Panc1 (cell line): ENCODE measurements at regions not wholly inside any gene's neighbourhood (a gene's known extent, or its start where the extent isn't known, plus 50 kb on each side); places are given as distances from the start of the nearest gene placed in this dataset.

Source experiments
- ATAC-seq: fragments of 200-7000 bp; cut with Tn5 transposase; 2 replicates; pipeline ENCODE4 v1.9.1; 2020; ENCODE audit warnings: mild to moderate bottlenecking, moderate library complexity
- BruUV-seq: library from RNA; stranded (reverse); fragments of 400-500 nt; replicated peaks from 2 replicates; lab custom pipeline; 2021; lab: Mats Ljungman, UMichigan
- CTCF ChIA-PET: fragments of 300-600 bp; sonication (Branson Sonifier 250); formaldehyde crosslinking; loops from one replicate; lab custom pipeline; 2022; ENCODE audit warnings: antibody characterized with exemption; lab: Charles Lee
- POLR2A ChIA-PET: fragments of 300-600 bp; sonication (Branson Sonifier 250); formaldehyde crosslinking; loops from one replicate; lab custom pipeline; 2022; ENCODE audit warnings: antibody characterized with exemption; lab: Charles Lee
- DNase-seq: peaks from one replicate; pipeline ENCODE4 v3.0.0-alpha.2; 2010; ENCODE audit warnings: low read depth, low spot score
- H3K27ac ChIP-seq: 2 replicates; pipeline ENCODE4 v1.5.1; 2011; ENCODE audit warnings: mild to moderate bottlenecking, low read length, inconsistent platforms
- H3K27me3 ChIP-seq: fragments of 200-500 bp; sonication (Bioruptor generic); 2 replicates; pipeline ENCODE4 v1.6.0; 2014; ENCODE audit warnings: low read length, inconsistent platforms; ENCODE audit not compliant: control insufficient read depth, insufficient read depth
- H3K36me3 ChIP-seq: fragments of 200-500 bp; sonication (Bioruptor generic); 2 replicates; pipeline ENCODE4 v1.5.1; 2014; ENCODE audit warnings: inconsistent platforms, mild to moderate bottlenecking, low read length, moderate library complexity; ENCODE audit not compliant: control insufficient read depth, insufficient read depth
- H3K4me1 ChIP-seq: 2 replicates; pipeline ENCODE4 v1.5.1; 2011; ENCODE audit warnings: inconsistent platforms, mild to moderate bottlenecking, low read length, moderate library complexity; ENCODE audit not compliant: control insufficient read depth, insufficient read depth
- H3K4me3 ChIP-seq, 2 experiments: 2 replicates each; pipeline ENCODE4 v1.5.1; 2011 to 2012; ENCODE audit warnings: low read depth in 2 of 2, low read length in 2 of 2, mild to moderate bottlenecking in 2 of 2, inconsistent platforms in 1 of 2, moderate library complexity in 1 of 2
- H3K9me3 ChIP-seq: fragments of 200-500 bp; sonication (Bioruptor generic); 2 replicates; pipeline ENCODE4 v1.5.1; 2014; ENCODE audit warnings: low read depth, mild to moderate bottlenecking, inconsistent platforms, low read length, moderate library complexity; ENCODE audit not compliant: control insufficient read depth, insufficient read depth
- POLR2AphosphoS5 ChIP-seq: IDR thresholded peaks from 2 replicates; pipeline ENCODE4 v1.6.1; 2012; ENCODE audit warnings: mild to moderate bottlenecking, low read depth, low read length, moderate library complexity
- SIN3A ChIP-seq: IDR thresholded peaks from 2 replicates; pipeline ENCODE4 v1.6.1; 2012; ENCODE audit warnings: low read depth, mild to moderate bottlenecking, low read length, moderate library complexity, borderline replicate concordance; ENCODE audit not compliant: insufficient read depth
- TCF7L2 ChIP-seq: IDR thresholded peaks from 2 replicates; pipeline ENCODE4 v1.6.1; 2011; ENCODE audit warnings: mild to moderate bottlenecking, low read depth, low read length, inconsistent platforms
- in situ Hi-C: cut with HindIII; loops from 2 replicates; pipeline ENCODE4 v1.10.0; 2016; ENCODE audit warnings: low sequenced_read_pairs, low pct_unique_long_range_greater_than_20kb
- intact Hi-C: fragments of 100-400 bp; cut with micrococcal nuclease; formaldehyde crosslinking; loops from one replicate; pipeline ENCODE4 v1.10.0; 2022; ENCODE audit not compliant: unreplicated experiment
- TF ChIP-seq, protein P1 (sequence below), 2 experiments: IDR thresholded peaks; 2 replicates each; pipeline ENCODE4 v1.6.1; 2011 to 2012; ENCODE audit warnings: low read depth in 2 of 2, control low read depth in 1 of 2, low read length in 1 of 2, mild to moderate bottlenecking in 1 of 2, moderate library complexity in 1 of 2; ENCODE audit not compliant: insufficient read depth in 1 of 2
- TF ChIP-seq, protein P2 (sequence below): fragments of 450-650 bp; IDR thresholded peaks from 2 replicates; pipeline ENCODE4 v1.5.1; 2017; ENCODE audit warnings: mild to moderate bottlenecking

GRCh38 chr15:95549168-95549738 lies 781.2 kb upstream of the NR2F2 start:
- CTCF ChIA-PET = no interaction called here
- intact Hi-C loops (no loop called here), in situ Hi-C loops (no loop called here)
- Histone ChIP-seq H3K27me3 (no peaks in the 10 kb centered on the region), H3K4me1 (no peaks in the 10 kb centered on the region), H3K4me3 (no peak overlapping the region), H3K36me3 (no peaks in the 10 kb centered on the region), H3K9me3 (no peaks in the 10 kb centered on the region), H3K27ac (no peak overlapping the region)
- POLR2A ChIA-PET = no interaction called here
- no peak for TF ChIP-seq SIN3A
- no peak for TF ChIP-seq TCF7L2
- BruUV-seq = no TSS peak
- DNase-seq = no peak
- no peak for ATAC-seq

DNA sequence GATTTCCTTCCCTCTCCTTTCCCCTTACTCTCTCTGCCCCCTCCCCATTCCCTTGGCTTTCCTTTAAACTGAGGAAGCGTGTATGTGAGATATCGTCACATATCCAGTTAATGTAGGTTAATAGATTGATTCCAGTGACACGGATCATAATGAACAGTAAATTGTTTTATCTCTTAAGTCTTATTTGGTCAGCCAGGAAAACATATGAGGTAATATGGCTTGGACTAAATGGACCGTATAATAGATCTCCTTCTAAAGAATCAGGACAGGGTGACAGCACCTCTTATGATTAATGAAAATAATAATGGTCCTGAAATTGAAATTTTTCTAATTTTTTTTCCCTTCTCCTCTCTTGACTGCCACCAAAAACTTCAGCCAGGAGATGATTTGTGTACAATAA lies 779.8 kb upstream of the NR2F2 start:
- ATAC-seq = no peak
- DNase-seq = no peak
- no peaks in the 10 kb centered on the region for H3K27me3 ChIP-seq
- intact Hi-C loops (no loop called here), in situ Hi-C loops (no loop called here)
- no peaks in the 10 kb centered on the region for H3K9me3 ChIP-seq
- BruUV-seq = no TSS peak
- TF ChIP-seq SIN3A (no peak), POLR2AphosphoS5 (no peak), TCF7L2 (no peak)
- TF ChIP-seq, protein P1, sequence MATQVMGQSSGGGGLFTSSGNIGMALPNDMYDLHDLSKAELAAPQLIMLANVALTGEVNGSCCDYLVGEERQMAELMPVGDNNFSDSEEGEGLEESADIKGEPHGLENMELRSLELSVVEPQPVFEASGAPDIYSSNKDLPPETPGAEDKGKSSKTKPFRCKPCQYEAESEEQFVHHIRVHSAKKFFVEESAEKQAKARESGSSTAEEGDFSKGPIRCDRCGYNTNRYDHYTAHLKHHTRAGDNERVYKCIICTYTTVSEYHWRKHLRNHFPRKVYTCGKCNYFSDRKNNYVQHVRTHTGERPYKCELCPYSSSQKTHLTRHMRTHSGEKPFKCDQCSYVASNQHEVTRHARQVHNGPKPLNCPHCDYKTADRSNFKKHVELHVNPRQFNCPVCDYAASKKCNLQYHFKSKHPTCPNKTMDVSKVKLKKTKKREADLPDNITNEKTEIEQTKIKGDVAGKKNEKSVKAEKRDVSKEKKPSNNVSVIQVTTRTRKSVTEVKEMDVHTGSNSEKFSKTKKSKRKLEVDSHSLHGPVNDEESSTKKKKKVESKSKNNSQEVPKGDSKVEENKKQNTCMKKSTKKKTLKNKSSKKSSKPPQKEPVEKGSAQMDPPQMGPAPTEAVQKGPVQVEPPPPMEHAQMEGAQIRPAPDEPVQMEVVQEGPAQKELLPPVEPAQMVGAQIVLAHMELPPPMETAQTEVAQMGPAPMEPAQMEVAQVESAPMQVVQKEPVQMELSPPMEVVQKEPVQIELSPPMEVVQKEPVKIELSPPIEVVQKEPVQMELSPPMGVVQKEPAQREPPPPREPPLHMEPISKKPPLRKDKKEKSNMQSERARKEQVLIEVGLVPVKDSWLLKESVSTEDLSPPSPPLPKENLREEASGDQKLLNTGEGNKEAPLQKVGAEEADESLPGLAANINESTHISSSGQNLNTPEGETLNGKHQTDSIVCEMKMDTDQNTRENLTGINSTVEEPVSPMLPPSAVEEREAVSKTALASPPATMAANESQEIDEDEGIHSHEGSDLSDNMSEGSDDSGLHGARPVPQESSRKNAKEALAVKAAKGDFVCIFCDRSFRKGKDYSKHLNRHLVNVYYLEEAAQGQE (IDR thresholded peaks at IDR 0.05; ENCODE audit: insufficient read depth in 1 of 2, low read depth in 2 of 2, low read length in 1 of 2) = no peak
- TF ChIP-seq, protein P2, sequence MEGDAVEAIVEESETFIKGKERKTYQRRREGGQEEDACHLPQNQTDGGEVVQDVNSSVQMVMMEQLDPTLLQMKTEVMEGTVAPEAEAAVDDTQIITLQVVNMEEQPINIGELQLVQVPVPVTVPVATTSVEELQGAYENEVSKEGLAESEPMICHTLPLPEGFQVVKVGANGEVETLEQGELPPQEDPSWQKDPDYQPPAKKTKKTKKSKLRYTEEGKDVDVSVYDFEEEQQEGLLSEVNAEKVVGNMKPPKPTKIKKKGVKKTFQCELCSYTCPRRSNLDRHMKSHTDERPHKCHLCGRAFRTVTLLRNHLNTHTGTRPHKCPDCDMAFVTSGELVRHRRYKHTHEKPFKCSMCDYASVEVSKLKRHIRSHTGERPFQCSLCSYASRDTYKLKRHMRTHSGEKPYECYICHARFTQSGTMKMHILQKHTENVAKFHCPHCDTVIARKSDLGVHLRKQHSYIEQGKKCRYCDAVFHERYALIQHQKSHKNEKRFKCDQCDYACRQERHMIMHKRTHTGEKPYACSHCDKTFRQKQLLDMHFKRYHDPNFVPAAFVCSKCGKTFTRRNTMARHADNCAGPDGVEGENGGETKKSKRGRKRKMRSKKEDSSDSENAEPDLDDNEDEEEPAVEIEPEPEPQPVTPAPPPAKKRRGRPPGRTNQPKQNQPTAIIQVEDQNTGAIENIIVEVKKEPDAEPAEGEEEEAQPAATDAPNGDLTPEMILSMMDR = no peak
- no peaks in the 10 kb centered on the region for H3K4me1 ChIP-seq
- H3K4me3 ChIP-seq = no peak overlapping the region
- CTCF ChIA-PET = no interaction called here
- no peaks in the 10 kb centered on the region for H3K36me3 ChIP-seq
- POLR2A ChIA-PET = no interaction called here
- H3K27ac ChIP-seq = no peak overlapping the region

GRCh38 chr15:95556225-95556624 lies 774.3 kb upstream of the NR2F2 start:
- in situ Hi-C loops (no loop called here), intact Hi-C loops (no loop called here)
- no peak overlapping the region for H3K27ac ChIP-seq
- no peak overlapping the region for H3K4me3 ChIP-seq
- no peaks in the 10 kb centered on the region for H3K27me3 ChIP-seq
- no peaks in the 10 kb centered on the region for H3K9me3 ChIP-seq
- TF ChIP-seq SIN3A (no peak), TCF7L2 (no peak), POLR2AphosphoS5 (no peak)
- TF ChIP-seq, protein P1 (IDR thresholded peaks at IDR 0.05; ENCODE audit: insufficient read depth in 1 of 2, low read depth in 2 of 2, low read length in 1 of 2) = no peak
- TF ChIP-seq, protein P2 = no peak
- no peaks in the 10 kb centered on the region for H3K36me3 ChIP-seq
- POLR2A ChIA-PET = no interaction called here
- BruUV-seq = no TSS peak
- DNase-seq = no peak
- no peaks in the 10 kb centered on the region for H3K4me1 ChIP-seq
- ATAC-seq = no peak
- CTCF ChIA-PET = no interaction called here
